GM12875 (cell line): ENCODE measurements at regions not wholly inside any gene's neighbourhood (a gene's known extent, or its start where the extent isn't known, plus 50 kb on each side); places are given as distances from the start of the nearest gene placed in this dataset.

Experiments used
- H3K4me3 ChIP-seq: one replicate; pipeline ENCODE4 v1.5.1; 2011; ENCODE audit warnings: low read depth, low read length, control low read depth
- CTCF ChIP-seq: IDR thresholded peaks from 2 replicates; pipeline ENCODE4 v1.5.1; 2011; ENCODE audit warnings: low read depth, mild to moderate bottlenecking, control low read depth, inconsistent platforms, low read length, moderate library complexity, borderline replicate concordance; ENCODE audit not compliant: insufficient read depth

GRCh38 chr13:76398425-76398824 is 487.8 kb downstream of the KCTD12 start:
- TF ChIP-seq CTCF, result no peak
- H3K4me3 ChIP-seq, result no peak overlapping the region

DNA sequence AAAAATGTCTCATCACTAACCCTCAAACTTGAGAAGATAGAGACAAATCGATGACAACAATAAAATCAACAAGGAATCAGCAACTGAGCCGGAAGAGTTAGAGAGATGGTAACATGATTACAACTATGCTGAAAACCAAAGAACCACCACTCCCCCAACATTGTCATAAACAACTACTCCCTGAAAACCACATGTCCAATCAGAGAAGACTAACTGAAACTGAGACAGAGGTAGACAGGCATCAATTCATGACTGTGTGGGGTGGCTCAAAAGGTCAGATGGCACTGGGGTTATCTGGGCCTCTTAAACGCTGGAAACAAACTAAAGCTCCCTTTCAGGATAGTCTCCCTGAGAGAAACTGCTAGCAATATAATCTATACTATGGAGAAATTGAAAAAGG is 488.8 kb downstream of the KCTD12 start:
- no peak for TF ChIP-seq CTCF

GRCh38 chr13:76389321-76389720 is 496.9 kb downstream of the KCTD12 start:
- no peak overlapping the region for H3K4me3 ChIP-seq
- TF ChIP-seq CTCF, result no peak

More for the DNA sequence above, 488.8 kb downstream of the KCTD12 start:
- H3K4me3 ChIP-seq, result no peak overlapping the region

GRCh38 chr13:76387566-76387965 is 498.6 kb downstream of the KCTD12 start:
- H3K4me3 ChIP-seq, result no peak overlapping the region
- TF ChIP-seq CTCF, result no peak

GRCh38 chr13:76386321-76386720 is 499.9 kb downstream of the KCTD12 start:
- H3K4me3 ChIP-seq, result no peak overlapping the region
- TF ChIP-seq CTCF, result no peak

GRCh38 chr13:76385586-76385985 is 500.6 kb downstream of the KCTD12 start:
- no peak for TF ChIP-seq CTCF
- no peak overlapping the region for H3K4me3 ChIP-seq

DNA sequence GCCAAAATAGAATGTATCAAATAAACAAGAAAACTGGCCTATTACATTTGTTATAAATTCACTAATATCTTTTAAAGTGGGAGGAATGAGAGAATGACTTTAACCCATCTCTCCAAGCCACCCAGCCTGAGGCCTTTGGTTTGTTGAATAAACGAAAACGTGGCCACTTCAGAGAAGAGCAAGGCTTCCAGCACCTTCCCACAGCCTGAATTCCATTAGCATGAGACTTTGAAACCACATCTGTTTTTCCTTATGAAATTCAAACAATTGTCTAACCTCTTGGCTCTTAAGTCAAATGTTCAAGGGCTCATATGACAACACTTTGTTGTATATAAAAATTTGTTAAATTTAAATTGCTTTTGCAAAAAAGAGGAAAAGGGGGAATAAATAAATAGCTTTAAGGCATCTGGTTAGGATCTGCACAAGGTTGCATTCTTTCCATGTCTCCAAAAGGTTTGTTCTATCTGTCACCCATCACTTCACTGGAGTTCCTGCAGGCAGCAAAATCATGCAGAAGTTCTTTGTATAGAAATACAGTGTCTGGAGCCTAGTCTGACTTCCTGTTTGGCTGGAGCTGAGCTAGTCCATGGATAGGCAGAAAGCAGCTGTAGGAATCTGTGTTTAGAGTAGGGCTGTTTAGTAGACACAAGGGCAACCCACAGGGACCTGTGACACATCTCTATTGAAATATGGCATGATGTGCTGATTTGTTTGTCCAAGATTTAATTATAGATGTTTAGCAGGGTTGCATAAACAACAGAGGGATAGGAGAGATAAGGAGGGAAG is 502.3 kb downstream of the KCTD12 start:
- H3K4me3 ChIP-seq, result no peak overlapping the region
- no peak for TF ChIP-seq CTCF
